GM18498 (cell line): ENCODE measurements at regions not wholly inside any gene's neighbourhood (a gene's known extent, or its start where the extent isn't known, plus 50 kb on each side); places are given as distances from the start of the nearest gene placed in this dataset.
"Not testable (repeated sequence)": the region's sequence is repeated elsewhere in the genome, so short reads cannot be mapped to it uniquely, and the experiment has no call there.

Experiments
- ATAC-seq: cut with Tn5 transposase; IDR thresholded peaks from one replicate; pipeline ENCODE4 v1.9.1; 2021; ENCODE audit warnings: mild to moderate bottlenecking, moderate library complexity; ENCODE audit not compliant: unreplicated experiment

- ATAC-seq: no peak
These were observed 120.2 kb upstream of the CENPE start for GRCh38 chr4:103318327-103318726.

- no peak for ATAC-seq
These were observed 110.1 kb upstream of the CENPE start for GRCh38 chr4:103308248-103308561.

GRCh38 chr4:103307453-103308247 lies 109.5 kb upstream of the CENPE start:
- no peak for ATAC-seq

- no peak for ATAC-seq
These were observed 108.8 kb upstream of the CENPE start for GRCh38 chr4:103306870-103307375.

- ATAC-seq: no peak
These were observed 107.2 kb upstream of the CENPE start for GRCh38 chr4:103305355-103305754.

- ATAC-seq: no peak
These were observed 104.9 kb upstream of the CENPE start for GRCh38 chr4:103303011-103303410.

- no peak for ATAC-seq
These were observed 94.8 kb upstream of the CENPE start for GRCh38 chr4:103292959-103293358.

GRCh38 chr4:103292373-103292772 lies 94.2 kb upstream of the CENPE start:
- no peak for ATAC-seq

- ATAC-seq: no peak
These were observed 91.0 kb upstream of the CENPE start for GRCh38 chr4:103289186-103289585.

- ATAC-seq: no peak
These were observed 74.0 kb upstream of the CENPE start for GRCh38 chr4:103272174-103272573.

- no peak for ATAC-seq
These were observed 70.6 kb upstream of the CENPE start for GRCh38 chr4:103268746-103269145.

- no peak for ATAC-seq
These were observed 66.8 kb upstream of the CENPE start for GRCh38 chr4:103264905-103265304.

- ATAC-seq: not testable (repeated sequence)
These were observed 57.9 kb upstream of the CENPE start for GRCh38 chr4:103256068-103256467.
